ENCODE measurements at regions not wholly inside any gene's neighbourhood (a gene's known extent, or its start where the extent isn't known, plus 50 kb on each side); places are given as distances from the start of the nearest gene placed in this dataset.

- Histone ChIP-seq H3K27ac (ENCODE audit: low read length) (no peak overlapping the region), H3K9me3 (replicated peaks; ENCODE audit: insufficient read depth, low read length) (no peaks in the 10 kb centered on the region), H3K4me1 (ENCODE audit: low read length) (no peaks in the 10 kb centered on the region), H3K9ac (ENCODE audit: low read length) (no peak overlapping the region), H3K27me3 (replicated peaks; ENCODE audit: insufficient read depth, low read length) (no peaks in the 10 kb centered on the region), H3K79me2 (ENCODE audit: low read length) (no peaks in the 10 kb centered on the region), H3K9me2 (replicated peaks; ENCODE audit: insufficient read depth, low read length) (no peaks in the 10 kb centered on the region), H3K4me2 (ENCODE audit: low read depth, low read length) (no peak overlapping the region), H2AFZ (ENCODE audit: low read length) (no peak overlapping the region), H3K4me3 (ENCODE audit: low read length) (no peak overlapping the region), H4K20me1 (ENCODE audit: insufficient read depth, low read length) (no peaks in the 10 kb centered on the region), H3K36me3 (replicated peaks; ENCODE audit: insufficient read depth, low read length) (no peaks in the 10 kb centered on the region), H3F3A (ENCODE audit: insufficient read depth, low read length) (no peaks in the 10 kb centered on the region)
- TF ChIP-seq EZH2phosphoT487 (IDR thresholded peaks at IDR 0.05; ENCODE audit: low read length), result no peak
- no peak for TF ChIP-seq EZH2 (optimal IDR thresholded peaks at IDR 0.05; ENCODE audit: low read depth, low read length)
- TF ChIP-seq CTCF (IDR thresholded peaks at IDR 0.05; ENCODE audit: low read length), result no peak
- DNase-seq, result no peak
Measured at GRCh38 chr11:91326280-91326679, 898.3 kb upstream of the FAT3 start.

DNA sequence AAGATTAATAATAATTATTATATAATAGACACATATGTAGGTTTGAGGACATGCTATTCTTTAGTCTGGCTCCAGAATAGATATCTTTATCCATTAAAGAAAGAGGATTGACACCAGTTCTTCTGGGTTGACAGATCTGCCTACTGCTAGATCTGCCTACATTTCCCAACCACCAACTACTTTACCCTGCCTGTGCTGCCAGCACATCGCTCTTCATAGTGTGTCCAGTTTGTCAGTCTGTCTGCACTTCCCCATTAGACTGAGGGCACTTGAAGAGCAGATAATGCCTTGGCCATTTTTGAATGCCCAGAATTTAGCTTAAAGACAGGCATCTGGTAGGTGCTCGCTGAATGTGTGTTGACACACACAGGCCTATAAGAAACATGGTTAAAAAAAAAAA is 910.1 kb upstream of the FAT3 start:
- Histone ChIP-seq H3K27ac (ENCODE audit: low read length) (no peak overlapping the region), H3K4me1 (ENCODE audit: low read length) (no peaks in the 10 kb centered on the region), H3K9ac (ENCODE audit: low read length) (no peak overlapping the region), H3K36me3 (replicated peaks; ENCODE audit: insufficient read depth, low read length) (no peaks in the 10 kb centered on the region), H3F3A (ENCODE audit: insufficient read depth, low read length) (no peaks in the 10 kb centered on the region), H3K9me2 (replicated peaks; ENCODE audit: insufficient read depth, low read length) (no peaks in the 10 kb centered on the region), H3K79me2 (ENCODE audit: low read length) (no peaks in the 10 kb centered on the region), H3K4me2 (ENCODE audit: low read depth, low read length) (no peak overlapping the region), H3K4me3 (ENCODE audit: low read length) (no peak overlapping the region), H4K20me1 (ENCODE audit: insufficient read depth, low read length) (no peaks in the 10 kb centered on the region), H3K27me3 (replicated peaks; ENCODE audit: insufficient read depth, low read length) (no peaks in the 10 kb centered on the region), H2AFZ (ENCODE audit: low read length) (no peak overlapping the region), H3K9me3 (replicated peaks; ENCODE audit: insufficient read depth, low read length) (no peaks in the 10 kb centered on the region)
- no peak for TF ChIP-seq CTCF (IDR thresholded peaks at IDR 0.05; ENCODE audit: low read length)
- TF ChIP-seq EZH2phosphoT487 (IDR thresholded peaks at IDR 0.05; ENCODE audit: low read length), result no peak
- DNase-seq, result no peak

DNA sequence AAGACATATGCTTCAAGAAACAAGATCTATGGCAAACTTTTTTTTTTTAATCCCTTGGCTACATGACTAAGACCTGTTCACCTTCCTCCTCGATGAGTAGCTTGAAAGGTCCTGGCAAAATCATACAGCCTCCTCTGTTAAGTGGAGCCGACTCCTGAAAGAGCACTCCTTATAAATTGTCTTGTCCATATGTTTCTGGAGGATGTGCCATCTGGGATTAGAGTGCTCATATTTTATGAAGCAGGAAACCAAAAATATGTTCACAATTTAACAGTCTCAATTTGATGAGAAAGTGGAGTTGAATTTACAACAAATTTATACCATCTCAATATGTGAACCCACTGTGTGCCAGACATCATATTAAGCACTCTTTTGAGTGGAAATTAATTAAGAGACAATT is 912.1 kb upstream of the FAT3 start:
- Histone ChIP-seq H3K9me3 (replicated peaks; ENCODE audit: insufficient read depth, low read length) (no peaks in the 10 kb centered on the region), H3K27ac (ENCODE audit: low read length) (no peak overlapping the region), H3K4me2 (ENCODE audit: low read depth, low read length) (no peak overlapping the region), H3K27me3 (replicated peaks; ENCODE audit: insufficient read depth, low read length) (no peaks in the 10 kb centered on the region), H3K9me2 (replicated peaks; ENCODE audit: insufficient read depth, low read length) (no peaks in the 10 kb centered on the region), H3K9ac (ENCODE audit: low read length) (no peak overlapping the region), H3K36me3 (replicated peaks; ENCODE audit: insufficient read depth, low read length) (no peaks in the 10 kb centered on the region), H3K79me2 (ENCODE audit: low read length) (no peaks in the 10 kb centered on the region), H4K20me1 (ENCODE audit: insufficient read depth, low read length) (no peaks in the 10 kb centered on the region), H3F3A (ENCODE audit: insufficient read depth, low read length) (no peaks in the 10 kb centered on the region), H3K4me1 (ENCODE audit: low read length) (no peaks in the 10 kb centered on the region), H2AFZ (ENCODE audit: low read length) (no peak overlapping the region), H3K4me3 (ENCODE audit: low read length) (no peak overlapping the region)
- no peak for DNase-seq
- no peak for TF ChIP-seq EZH2 (optimal IDR thresholded peaks at IDR 0.05; ENCODE audit: low read depth, low read length)
- no peak for TF ChIP-seq EZH2phosphoT487 (IDR thresholded peaks at IDR 0.05; ENCODE audit: low read length)
- no peak for TF ChIP-seq CTCF (IDR thresholded peaks at IDR 0.05; ENCODE audit: low read length)
